ENCODE measurements at regions not wholly inside any gene's neighbourhood (a gene's known extent, or its start where the extent isn't known, plus 50 kb on each side); places are given as distances from the start of the nearest gene placed in this dataset.
"Not testable (repeated sequence)": the region's sequence is repeated elsewhere in the genome, so short reads cannot be mapped to it uniquely, and the experiment has no call there.

DNA sequence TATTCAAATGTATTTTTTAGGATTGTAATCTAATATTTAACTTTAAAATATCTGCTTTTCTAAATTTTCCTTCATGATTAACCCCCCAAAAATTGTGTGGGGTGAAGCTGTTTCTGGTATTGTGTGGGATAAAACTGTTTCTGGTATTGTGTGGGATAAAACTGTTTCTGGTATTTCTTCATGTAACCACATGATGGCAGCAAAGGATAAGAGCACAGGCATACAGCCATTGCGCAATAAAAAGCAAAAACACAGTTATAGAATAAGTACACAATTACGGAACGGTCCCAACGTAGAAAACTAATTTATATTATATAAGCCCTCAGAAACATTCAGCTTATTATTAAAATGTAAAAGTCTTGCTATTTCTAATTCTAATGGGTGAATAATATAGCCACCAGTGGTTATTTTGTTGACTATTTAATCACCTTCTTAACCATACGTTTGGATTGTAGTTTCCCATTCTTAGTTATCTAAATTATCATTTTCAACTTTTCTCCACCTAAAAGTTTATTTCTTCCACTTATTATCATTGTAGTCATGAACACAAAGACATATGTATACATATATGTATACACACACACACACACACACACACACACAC lies 333.9 kb upstream of the FSTL5 start:
- intact Hi-C loops (cut with micrococcal nuclease) = loop anchor here (1.0 to 5.0 kb wide), 6 partner anchors 541 to 1184 kb away; no protein-coding TSS in a partner anchor

DNA sequence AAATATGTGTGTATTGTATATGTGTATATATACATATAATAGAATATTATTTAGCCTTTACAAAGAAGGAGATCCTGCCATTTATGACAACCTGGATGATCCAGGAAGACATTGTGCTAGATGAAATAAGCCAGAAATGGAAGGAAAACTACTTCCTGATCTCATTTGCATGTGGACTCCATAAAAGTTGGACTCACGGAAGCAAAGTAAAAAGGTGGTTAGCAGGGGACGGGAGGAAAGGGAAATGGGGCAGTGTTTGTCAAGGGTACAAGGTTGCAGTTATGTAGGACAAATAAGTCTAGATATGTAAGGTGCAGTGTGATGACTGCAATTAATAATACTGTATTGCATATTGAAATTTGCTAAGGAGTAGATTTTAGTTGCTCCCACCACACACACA lies 331.1 kb upstream of the FSTL5 start:
- intact Hi-C loops (cut with micrococcal nuclease) = loop anchor here (5.0 kb wide), 1 partner anchor 1002 kb away; no protein-coding TSS in a partner anchor

DNA sequence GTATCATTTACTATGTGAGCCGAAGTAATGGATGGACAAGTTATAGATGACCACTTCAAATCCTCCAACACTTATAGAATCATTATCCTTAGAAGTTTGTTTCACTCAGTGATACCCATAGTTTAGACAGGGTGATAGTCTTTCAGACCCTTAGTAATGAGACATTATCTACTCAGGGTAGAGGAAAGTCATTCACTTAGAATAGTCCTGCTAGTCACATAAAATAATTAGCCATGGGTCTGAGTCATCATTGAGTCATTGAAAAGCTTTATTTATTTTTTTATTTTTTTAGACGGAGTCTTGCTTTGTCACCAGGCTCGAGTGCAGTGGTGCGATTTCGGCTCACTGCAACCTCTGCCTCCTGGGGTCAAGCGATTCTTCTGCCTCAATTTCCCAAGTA lies 321.7 kb upstream of the FSTL5 start:
- intact Hi-C loops (cut with micrococcal nuclease) = no loop called here

DNA sequence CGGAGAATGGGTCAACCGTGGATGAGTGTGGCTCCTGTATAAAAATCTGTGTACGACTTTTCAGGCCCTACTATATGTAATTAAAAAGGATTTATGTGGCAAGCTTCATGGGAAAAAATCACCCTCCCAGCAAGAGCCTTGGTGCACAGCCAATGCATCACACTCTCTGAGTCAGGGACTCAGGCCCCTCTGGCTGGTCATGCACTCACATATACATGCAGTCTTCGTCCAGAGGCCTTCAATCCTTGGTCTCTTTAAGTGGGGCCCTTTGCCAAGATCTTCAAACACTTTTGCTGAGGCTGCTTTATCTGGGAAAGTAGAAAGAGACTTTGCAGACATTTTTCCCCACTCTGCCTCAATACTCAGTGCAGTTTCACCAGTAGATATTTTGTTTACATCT lies 311.4 kb upstream of the FSTL5 start:
- intact Hi-C loops (cut with micrococcal nuclease) = no loop called here

DNA sequence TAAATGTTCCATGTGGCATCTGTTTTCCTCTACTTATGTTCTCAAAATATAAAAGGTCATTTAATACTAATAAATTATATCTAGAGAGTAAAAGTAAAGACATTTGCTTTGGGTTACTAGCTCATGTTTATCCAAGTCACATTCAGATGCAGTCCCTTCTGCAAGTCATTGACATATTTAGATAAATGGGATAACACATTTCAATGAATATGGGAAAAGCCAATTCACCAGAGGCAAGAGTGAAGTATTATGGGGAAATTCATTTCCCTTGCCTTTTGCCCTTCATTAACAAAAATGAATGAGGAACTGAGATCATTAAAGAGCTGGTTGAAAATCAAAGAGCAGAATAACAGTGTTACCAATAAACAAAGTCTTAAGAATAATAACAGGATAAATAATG lies 306.2 kb upstream of the FSTL5 start:
- intact Hi-C loops (cut with micrococcal nuclease) = no loop called here

DNA sequence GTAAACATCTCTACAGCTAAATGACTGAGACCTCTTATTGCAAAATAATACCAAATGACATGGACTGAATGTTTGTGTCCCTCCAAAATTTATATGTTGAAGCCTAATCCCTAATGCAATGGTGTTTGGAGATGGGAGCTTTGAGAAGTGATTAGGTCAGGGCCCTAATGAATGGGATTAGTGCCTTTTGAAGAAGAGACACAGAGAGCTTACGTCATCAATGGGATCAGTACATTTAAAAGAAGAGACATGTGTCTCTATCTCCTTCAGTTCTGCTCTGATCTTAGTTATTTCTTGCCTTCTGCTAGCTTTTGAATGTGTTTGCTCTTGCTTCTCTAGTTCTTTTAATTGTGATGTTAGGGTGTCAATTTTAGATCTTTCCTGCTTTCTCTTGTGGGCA lies 301.6 kb upstream of the FSTL5 start:
- intact Hi-C loops (cut with micrococcal nuclease) = not testable (repeated sequence)

DNA sequence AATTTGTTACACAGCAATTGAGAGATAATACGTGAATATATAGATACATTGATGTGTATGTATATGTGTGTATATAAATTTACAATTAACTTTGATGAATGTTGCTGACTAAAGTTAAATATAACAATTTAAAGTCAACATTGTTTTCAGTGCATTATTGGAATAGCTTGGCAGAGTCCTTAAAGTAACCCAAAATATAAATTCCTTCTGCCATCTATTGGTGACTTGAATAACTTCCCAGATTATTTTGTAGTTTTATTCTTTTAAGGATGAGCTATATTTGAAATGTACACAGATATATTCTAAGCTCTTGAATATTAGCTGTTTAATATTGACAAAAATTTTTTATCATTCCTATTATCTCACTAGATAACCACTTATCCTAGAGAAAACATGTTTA lies 298.2 kb upstream of the FSTL5 start:
- intact Hi-C loops (cut with micrococcal nuclease) = no loop called here

DNA sequence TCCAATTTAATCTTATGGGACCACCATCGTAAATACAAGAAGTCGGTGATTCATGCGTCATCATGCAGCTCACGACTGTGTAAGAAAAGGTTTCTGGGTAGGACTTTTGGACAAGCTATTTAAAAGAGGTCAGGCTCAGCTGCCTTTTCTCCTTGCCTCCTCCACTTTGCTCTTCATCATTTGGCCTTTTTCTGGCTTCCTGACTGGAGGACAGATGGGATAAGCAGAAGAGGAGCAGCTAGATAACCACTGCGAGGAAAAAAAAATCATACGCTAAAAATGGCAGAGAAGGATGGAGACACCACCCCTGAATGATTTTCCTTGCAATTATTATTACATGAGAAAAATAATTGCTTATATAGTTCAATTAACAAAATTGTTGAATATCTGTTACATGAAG lies 294.3 kb upstream of the FSTL5 start:
- intact Hi-C loops (cut with micrococcal nuclease) = no loop called here

DNA sequence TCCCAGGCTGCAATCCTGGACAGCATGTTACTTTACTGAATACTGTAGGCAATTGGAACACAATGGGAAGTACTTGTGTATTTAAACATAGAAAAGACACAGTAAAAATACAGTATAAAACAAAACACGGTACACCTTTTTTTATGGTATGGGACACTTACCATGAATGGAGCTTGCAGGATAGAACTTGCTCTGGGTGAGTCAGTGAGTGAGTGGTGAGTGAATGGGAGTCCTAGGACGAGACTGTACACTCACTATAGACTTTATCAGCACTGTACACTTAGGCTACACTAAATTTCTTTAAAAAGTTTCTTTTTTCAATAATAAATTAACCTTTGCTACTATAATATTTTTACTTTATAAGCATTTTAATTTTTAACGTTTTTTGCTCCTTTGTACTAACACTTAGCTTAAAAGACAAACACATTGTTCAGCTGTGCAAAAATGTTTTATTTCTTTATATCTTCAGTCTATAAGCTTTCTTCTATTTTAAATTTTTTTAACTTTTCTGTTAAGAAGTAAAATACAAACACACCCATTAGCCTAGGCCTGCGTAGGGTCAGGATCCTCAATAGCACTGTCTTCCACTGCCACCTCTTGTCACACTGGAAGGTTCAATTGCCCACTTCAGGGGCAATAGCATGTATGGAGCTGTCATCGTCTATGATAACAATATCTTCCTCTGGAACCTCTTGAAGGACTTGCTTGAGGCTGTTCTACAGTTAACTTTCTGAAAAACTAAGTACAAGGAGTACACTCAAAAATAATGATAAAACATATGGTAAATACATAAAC lies 293.5 kb upstream of the FSTL5 start:
- intact Hi-C loops (cut with micrococcal nuclease) = no loop called here

DNA sequence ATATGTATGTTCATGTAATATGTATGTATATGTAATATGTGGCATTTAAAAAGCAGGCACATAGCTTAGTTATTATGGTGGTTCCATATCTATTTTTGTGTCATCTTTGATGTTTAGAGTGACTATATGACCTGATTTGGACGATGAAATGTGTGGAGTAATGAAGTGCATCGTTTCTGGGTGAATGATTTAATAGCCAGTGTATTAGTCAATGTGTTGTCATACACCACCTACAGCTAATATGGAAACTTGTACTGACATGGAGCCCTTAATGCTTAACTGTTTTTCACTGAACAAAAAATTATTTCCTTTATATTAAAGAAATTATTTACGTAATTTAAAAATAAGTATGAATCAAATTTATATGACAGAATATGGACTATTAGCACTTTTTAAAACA lies 292.3 kb upstream of the FSTL5 start:
- intact Hi-C loops (cut with micrococcal nuclease) = no loop called here

DNA sequence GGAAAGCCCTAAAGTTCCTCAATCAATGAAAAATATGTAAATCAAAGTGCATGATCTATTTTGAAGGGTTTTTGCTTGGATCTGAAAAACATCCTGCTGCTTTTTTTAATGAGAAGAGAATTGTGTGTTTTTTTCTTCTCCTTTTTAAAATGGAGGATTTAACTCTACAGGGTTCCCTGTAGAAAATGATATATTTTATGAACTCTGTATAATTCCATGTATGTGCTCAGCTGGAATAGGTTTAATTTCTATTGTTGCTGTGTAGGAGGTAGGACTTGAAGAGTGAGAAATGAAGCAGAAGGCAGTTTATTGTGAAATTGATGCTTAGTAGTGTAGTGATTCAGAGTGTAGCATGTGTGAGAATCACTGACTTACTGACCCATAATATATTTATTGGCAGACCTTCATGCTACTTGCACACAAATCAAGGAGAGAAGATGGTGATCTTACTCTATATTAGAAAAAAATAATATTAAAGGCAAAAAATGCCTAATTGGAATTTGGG lies 286.8 kb upstream of the FSTL5 start:
- intact Hi-C loops (cut with micrococcal nuclease) = no loop called here

DNA sequence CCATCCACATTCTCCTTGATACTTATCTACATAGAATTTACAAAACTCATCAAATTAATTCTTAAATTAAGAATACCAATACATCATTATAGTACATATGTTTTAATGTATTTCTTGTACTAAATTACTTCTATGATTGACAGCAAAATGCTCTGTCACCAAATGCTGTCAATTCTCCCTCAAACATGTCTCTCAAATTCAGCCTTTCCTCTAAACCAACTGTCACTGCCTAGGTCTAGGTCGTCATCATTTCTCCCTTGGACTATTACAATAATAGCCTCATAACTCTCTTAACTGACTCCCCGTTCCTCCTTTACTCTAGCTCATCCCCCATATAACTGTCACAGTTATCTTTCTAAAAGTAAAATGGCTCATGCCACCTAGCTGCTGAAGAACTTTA lies 279.7 kb upstream of the FSTL5 start:
- intact Hi-C loops (cut with micrococcal nuclease) = no loop called here

DNA sequence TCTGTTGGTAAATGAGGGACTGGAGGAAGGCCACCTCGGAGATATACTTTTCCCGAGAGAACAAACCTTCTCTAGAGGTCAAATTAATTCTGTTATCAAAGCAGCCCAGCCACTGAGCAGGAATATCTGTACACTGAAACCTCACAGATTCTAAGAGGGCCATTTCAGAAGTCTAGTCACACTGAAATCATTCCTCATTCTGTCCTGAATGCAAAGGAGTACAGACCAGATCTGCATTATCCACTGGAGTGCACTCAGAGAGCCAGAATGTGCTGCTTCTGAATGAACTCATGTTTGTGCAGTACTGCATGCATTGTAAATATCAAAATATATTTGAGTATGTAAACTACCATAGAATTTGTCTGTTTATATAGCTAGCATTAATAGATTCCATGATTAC lies 278.3 kb upstream of the FSTL5 start:
- intact Hi-C loops (cut with micrococcal nuclease) = no loop called here

DNA sequence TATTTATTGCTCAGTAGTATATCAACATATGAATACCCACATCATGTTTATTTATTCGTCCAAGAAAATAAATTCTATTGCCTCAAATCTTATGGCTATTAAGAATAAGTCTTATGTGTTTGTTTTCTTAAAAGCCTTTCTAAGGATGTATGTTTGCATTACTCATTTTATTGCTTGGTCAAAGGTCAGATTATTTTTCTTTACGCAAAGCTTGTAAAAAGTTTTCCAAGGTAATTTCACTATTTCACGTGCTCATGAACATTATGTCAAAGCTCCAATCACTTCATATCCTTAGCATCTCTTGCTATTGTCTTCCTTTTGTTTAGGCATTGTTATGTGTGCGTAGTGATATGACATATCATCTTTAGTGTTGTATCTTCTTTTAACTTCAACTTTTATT lies 258.5 kb upstream of the FSTL5 start:
- intact Hi-C loops (cut with micrococcal nuclease) = no loop called here

DNA sequence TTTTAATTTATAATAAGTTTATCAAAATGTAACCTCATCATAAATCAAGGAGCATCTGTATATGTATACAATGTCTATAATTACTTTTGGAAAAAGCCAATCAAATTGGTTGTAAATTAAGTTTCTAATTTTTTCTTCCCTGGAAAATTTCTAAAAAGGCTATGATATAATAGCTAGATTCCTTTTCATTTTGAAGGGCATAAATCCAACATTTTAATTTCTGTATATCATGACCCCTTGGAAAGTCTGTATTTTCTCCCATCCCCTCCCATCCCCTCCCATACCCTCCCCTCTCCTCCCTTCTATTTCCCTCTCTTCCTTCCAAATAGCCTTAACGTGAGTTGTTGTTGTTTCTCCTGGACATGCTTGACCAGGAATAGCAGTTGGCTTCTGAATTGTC lies 247.1 kb upstream of the FSTL5 start:
- intact Hi-C loops (cut with micrococcal nuclease) = no loop called here

DNA sequence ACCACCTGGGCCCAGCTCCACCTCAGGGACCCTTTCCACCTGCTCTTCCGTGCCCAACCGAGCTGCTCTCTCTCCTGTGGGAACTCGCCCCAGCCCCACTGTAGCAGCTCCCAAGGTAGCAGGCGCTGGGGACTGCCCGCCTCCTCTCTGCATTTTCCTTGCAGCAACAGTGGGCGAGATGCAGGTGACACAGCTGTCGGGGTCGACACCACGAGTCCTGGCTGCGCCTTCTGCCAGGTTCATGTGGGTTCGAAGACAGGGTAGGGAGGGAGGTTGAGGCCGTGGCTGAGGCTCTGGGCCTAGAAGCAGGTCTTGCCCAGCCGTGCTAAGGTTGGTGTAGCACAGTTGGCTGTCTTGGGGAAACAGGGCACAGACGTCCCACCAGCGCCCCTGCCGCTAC lies 245.2 kb upstream of the FSTL5 start:
- intact Hi-C loops (cut with micrococcal nuclease) = no loop called here

DNA sequence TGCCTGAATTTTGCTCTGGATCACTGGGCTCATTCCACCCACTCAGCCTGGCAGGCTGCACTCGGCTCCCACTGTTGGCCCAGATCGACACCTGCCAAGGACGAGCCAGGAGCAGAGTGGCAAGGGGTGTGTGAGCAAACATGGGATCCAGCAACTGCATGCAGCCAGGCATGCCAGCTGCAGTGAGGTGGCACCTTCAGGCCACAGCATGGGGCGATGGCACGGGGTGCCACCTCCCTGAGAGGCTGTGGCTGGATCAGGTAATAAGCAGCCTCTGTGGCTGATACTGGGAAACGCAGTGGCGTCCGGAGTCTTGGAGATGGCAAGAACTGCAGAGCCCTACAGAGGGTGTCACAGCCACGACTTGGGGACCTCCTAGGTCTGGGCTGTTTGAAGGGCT lies 244.5 kb upstream of the FSTL5 start:
- intact Hi-C loops (cut with micrococcal nuclease) = no loop called here

DNA sequence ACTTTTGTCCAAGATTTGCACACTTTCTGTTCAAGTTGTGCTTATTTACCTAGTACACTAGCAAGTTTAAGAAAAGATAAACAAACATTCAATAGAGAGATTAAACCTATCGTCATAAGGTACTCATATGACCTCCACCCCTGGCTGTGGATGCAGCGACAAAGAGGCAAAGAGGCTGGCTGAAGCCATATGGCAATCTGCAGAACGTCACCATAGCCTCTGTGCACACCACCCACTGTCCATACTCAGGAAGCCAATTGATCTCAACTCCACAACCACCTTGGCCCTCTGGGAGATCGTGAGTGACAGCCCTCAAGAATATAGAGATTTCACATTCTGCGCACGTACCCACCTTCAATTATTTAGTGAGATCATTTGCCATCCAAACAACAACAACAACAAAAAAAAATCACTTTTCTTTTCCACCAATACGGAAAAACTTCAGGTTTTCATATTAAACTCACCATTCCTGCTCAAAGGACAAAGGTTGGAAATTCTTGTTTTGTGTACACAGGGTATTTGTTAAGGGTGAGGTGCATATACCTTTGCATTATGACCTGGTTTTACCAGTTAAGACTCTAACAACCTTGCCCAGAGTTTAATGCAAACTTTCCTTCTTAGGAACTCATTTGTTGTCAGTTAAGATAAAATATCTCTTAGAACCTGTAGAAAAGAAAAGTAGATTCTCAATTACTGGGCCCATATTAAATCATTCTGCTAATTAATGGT lies 243.0 kb upstream of the FSTL5 start:
- intact Hi-C loops (cut with micrococcal nuclease) = no loop called here

DNA sequence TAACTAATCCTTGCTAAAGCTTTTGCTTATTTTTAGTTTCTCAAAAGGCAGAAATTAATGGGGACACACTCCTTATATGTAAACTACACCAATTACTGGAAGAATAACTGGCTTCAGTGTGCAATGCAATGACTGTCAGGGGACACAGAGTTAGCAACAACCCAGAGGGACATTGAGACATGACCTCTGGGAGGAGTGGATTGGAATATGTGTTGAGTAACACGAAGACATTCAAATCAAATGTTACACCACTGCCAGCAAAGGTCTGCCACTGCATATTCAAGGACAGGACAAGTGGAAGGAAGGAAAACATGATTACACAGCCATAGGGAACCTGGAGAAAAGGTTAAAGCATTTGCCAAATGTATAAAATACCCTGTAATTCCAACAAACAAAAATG lies 240.1 kb upstream of the FSTL5 start:
- intact Hi-C loops (cut with micrococcal nuclease) = no loop called here

DNA sequence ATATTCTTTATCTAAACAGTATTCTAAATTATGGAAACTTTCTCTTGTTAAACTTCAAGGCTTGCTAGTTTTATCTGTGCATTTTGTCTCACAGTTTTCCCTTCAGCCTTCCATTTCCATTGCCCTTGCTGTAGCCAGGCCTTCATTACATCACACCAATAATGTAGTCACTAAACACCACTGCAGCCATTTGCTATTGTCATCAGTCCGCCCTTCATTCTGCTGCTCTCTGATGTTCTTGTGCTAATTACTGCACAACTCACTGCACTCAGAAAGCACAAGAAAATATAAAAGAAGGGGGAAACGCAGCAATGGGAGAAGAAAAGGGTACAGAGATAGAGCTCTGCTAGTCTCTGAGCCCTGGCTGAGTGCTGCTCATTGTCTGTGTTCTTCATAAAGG lies 239.6 kb upstream of the FSTL5 start:
- intact Hi-C loops (cut with micrococcal nuclease) = no loop called here

DNA sequence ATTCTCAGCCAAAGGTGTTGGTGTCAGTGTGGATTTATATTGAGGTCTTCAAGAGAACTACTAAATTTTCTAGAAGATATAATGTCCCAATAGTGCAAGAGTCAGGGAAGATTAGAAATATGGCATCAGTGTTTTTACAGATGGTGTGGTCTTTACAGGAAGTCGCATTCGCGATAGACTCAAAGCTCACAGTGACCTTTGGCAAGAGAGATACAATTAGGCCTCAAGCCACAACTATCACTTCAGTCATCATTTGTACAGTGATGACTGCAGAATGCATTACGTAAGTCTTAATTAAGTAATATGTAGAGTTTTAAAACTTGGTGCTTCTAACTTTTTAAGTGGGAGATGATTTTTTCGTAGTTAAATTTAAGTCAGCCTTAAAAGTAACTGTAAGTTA lies 237.2 kb upstream of the FSTL5 start:
- intact Hi-C loops (cut with micrococcal nuclease) = no loop called here

DNA sequence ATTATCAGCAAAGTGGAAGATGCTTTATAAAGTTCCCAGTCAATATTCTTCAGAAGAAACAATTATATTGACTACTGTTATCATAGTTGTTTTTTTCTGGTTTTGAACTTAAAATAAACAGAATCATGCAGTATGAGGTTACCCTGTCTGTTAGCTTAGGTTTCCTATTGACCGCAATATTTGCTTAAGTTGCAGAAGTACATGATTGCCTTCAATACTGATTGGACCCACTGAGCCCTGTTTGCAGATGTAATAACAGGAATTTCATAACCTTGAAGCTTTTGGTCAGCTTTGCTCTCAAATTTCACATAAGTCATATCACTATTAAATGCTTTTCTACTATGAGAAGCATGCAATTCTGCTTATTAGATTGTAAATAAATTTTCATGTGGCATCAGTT lies 229.1 kb upstream of the FSTL5 start:
- intact Hi-C loops (cut with micrococcal nuclease) = no loop called here
